GM12864 (cell line): ENCODE measurements at regions not wholly inside any gene's neighbourhood (a gene's known extent, or its start where the extent isn't known, plus 50 kb on each side); places are given as distances from the start of the nearest gene placed in this dataset.

Source experiments
- DNase-seq: peaks from one replicate; pipeline ENCODE4 v3.0.0-alpha.2; 2011; ENCODE audit warnings: low read depth
- H3K4me3 ChIP-seq: 2 replicates; pipeline ENCODE4 v1.5.1; 2011; ENCODE audit warnings: mild to moderate bottlenecking, low read depth, low read length, control low read depth
- TF ChIP-seq, protein P1 (sequence below): IDR thresholded peaks from 2 replicates; pipeline ENCODE4 v1.5.1; 2011; ENCODE audit warnings: low read depth, mild to moderate bottlenecking, moderate library complexity, low read length, control low read depth, inconsistent platforms; ENCODE audit errors: missing control alignments

GRCh38 chr5:41670854-41671479 is 160.6 kb upstream of the PLCXD3 start:
- DNase-seq, result no peak
- TF ChIP-seq, protein P1, sequence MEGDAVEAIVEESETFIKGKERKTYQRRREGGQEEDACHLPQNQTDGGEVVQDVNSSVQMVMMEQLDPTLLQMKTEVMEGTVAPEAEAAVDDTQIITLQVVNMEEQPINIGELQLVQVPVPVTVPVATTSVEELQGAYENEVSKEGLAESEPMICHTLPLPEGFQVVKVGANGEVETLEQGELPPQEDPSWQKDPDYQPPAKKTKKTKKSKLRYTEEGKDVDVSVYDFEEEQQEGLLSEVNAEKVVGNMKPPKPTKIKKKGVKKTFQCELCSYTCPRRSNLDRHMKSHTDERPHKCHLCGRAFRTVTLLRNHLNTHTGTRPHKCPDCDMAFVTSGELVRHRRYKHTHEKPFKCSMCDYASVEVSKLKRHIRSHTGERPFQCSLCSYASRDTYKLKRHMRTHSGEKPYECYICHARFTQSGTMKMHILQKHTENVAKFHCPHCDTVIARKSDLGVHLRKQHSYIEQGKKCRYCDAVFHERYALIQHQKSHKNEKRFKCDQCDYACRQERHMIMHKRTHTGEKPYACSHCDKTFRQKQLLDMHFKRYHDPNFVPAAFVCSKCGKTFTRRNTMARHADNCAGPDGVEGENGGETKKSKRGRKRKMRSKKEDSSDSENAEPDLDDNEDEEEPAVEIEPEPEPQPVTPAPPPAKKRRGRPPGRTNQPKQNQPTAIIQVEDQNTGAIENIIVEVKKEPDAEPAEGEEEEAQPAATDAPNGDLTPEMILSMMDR, result no peak
- no peak overlapping the region for H3K4me3 ChIP-seq

DNA sequence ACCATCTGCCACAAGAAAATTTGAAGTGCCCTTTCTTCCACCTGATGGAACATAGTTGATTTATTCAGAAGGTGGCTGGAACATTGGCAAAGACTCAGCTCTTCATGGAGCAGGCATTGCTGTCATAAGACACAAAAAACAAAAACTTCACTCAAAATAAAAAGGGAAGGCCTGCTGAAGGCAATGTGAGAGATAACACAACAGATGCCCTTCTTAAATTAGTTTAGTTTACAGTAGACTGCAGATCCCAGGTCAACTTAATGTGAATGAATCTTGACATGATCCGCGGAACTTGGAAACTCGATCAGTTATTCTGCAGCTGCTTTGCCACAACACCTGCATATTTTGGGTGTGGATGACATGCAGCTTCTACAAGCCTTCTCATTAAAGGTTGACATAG is 159.8 kb upstream of the PLCXD3 start:
- no peak for DNase-seq
- no peak overlapping the region for H3K4me3 ChIP-seq
- TF ChIP-seq, protein P1, result no peak

DNA sequence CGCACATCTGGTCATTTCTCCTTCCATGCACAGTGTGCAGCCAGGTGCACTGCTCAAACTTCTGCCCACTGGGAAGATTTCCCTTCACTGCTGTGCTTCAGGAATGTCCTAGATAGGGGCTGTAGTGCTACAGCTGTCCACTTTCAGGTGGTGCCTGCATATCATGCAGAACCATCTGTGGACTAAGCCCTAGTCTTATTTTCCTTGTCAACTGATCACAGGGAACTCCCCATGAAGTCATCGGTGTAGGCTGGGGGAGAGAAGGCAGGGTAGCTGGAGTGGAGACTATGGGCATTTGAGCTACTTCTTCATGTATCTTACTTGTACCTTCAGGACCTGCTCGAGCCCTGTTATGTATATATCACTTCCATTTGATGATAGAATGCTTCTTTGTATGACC is 150.9 kb upstream of the PLCXD3 start:
- no peak overlapping the region for H3K4me3 ChIP-seq
- TF ChIP-seq, protein P1, result no peak
- no peak for DNase-seq

GRCh38 chr5:41656597-41656996 is 146.2 kb upstream of the PLCXD3 start:
- DNase-seq, result no peak
- TF ChIP-seq, protein P1, result no peak

GRCh38 chr5:41650131-41650530 is 139.7 kb upstream of the PLCXD3 start:
- TF ChIP-seq, protein P1, result no peak
- no peak for DNase-seq
- no peak overlapping the region for H3K4me3 ChIP-seq

More at GRCh38 chr5:41656597-41656996, 146.2 kb upstream of the PLCXD3 start:
- H3K4me3 ChIP-seq, result no peak overlapping the region

DNA sequence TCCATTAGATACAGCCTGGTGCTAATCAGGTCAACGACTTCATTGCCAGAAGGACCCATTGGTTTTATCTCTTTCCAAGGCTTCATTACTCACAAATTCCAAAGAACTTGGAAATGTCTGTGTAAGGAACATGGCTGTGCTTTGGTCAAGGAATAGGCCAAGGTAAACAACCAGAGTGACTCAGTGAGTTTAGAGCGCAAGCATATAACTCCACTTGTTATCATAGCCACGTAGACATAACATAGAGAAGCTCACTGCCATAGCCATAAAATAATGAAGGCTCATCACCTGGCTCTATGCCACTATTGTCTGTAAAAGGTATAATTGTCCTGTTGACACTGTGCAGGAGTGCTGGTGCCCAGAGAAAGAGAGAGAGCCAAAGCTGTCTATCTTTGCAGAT is 139.3 kb upstream of the PLCXD3 start:
- TF ChIP-seq, protein P1, result no peak
- DNase-seq, result no peak

DNA sequence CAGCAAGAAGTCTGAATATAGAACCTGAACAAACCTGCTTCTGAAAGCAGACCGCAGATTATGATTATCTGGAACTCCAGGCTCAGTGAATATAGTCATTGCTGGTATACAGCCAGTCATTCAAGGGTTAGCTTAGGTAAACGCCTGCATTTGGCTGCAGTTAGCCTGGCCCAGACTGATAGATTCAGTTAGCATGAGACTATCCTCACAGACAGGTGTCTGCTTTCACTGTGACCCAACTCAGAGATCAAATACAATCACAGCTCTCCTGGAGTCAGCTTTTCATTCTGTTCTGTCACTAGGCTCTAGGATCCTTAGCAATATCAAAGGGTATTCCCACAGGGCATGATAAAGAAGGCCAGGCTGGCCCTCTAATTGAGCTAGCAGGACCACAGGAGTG is 138.6 kb upstream of the PLCXD3 start:
- no peak for DNase-seq
- TF ChIP-seq, protein P1, result no peak
- no peak overlapping the region for H3K4me3 ChIP-seq

More for the DNA sequence above, 139.3 kb upstream of the PLCXD3 start:
- no peak overlapping the region for H3K4me3 ChIP-seq
